Glutamatergic neuron (in vitro differentiated cells): ENCODE measurements at regions not wholly inside any gene's neighbourhood (a gene's known extent, or its start where the extent isn't known, plus 50 kb on each side); places are given as distances from the start of the nearest gene placed in this dataset.

Experiments used
- DNase-seq: peaks from one replicate; pipeline ENCODE4 v3.0.0; 2022
- H3K27ac Mint-ChIP-seq: one replicate; pipeline ENCODE4 v1.8.0; 2020; ENCODE audit warnings: mild to moderate bottlenecking, mixed read lengths, inconsistent platforms; ENCODE audit not compliant: unreplicated experiment
- H3K27me3 Mint-ChIP-seq: one replicate; pipeline ENCODE4 v1.8.0; 2020; ENCODE audit warnings: mild to moderate bottlenecking, moderate library complexity, mixed read lengths, inconsistent platforms; ENCODE audit not compliant: unreplicated experiment
- H3K36me3 Mint-ChIP-seq: one replicate; pipeline ENCODE4 v1.8.0; 2020; ENCODE audit warnings: mild to moderate bottlenecking, mixed read lengths, inconsistent platforms; ENCODE audit not compliant: unreplicated experiment
- H3K4me1 Mint-ChIP-seq: one replicate; pipeline ENCODE4 v1.8.0; 2020; ENCODE audit warnings: mild to moderate bottlenecking, low read depth, mixed read lengths, inconsistent platforms; ENCODE audit not compliant: unreplicated experiment
- H3K4me3 Mint-ChIP-seq: one replicate; pipeline ENCODE4 v1.8.0; 2020; ENCODE audit warnings: mild to moderate bottlenecking, mixed read lengths, inconsistent platforms; ENCODE audit not compliant: unreplicated experiment
- H3K9me3 Mint-ChIP-seq: one replicate; pipeline ENCODE4 v1.8.0; 2020; ENCODE audit warnings: mild to moderate bottlenecking, moderate library complexity, mixed read lengths, inconsistent platforms; ENCODE audit not compliant: unreplicated experiment
- TF ChIP-seq, protein P1 (sequence below): fragments of 200-600 bp; sonication (generic); IDR thresholded peaks from one replicate; pipeline ENCODE4 v1.5.0; 2021; ENCODE audit not compliant: partially characterized antibody, unreplicated experiment

GRCh38 chr18:30280861-30281470 lies 761.6 kb downstream of the DSC3 start:
- TF ChIP-seq, protein P1, sequence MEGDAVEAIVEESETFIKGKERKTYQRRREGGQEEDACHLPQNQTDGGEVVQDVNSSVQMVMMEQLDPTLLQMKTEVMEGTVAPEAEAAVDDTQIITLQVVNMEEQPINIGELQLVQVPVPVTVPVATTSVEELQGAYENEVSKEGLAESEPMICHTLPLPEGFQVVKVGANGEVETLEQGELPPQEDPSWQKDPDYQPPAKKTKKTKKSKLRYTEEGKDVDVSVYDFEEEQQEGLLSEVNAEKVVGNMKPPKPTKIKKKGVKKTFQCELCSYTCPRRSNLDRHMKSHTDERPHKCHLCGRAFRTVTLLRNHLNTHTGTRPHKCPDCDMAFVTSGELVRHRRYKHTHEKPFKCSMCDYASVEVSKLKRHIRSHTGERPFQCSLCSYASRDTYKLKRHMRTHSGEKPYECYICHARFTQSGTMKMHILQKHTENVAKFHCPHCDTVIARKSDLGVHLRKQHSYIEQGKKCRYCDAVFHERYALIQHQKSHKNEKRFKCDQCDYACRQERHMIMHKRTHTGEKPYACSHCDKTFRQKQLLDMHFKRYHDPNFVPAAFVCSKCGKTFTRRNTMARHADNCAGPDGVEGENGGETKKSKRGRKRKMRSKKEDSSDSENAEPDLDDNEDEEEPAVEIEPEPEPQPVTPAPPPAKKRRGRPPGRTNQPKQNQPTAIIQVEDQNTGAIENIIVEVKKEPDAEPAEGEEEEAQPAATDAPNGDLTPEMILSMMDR = peak; percentile 92
- Mint-ChIP-seq H3K27ac (no peak overlapping the region), H3K4me3 (no peak overlapping the region), H3K36me3 (no peaks in the 10 kb centered on the region), H3K9me3 (no peaks in the 10 kb centered on the region), H3K4me1 (peaks cover 3% of the 10 kb centered on the region), H3K27me3 (no peaks in the 10 kb centered on the region)
- DNase-seq = no peak

DNA sequence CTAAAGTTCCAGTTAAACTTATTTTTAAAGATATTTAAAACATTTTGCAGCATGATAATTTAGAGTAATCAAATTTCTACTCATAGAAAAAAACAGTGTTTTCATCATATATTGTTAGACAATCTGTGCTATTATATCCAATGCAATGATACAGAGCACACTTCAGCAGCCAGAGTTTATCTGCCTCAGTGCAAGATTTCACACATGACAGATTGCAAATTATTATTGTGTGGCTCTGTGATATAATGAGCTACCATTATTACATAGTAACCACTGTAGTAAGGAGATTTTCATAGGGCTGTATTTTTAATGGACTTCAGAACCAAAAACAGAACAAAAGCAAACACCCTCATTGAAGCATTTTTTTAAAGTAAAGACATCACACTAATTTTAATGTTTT lies 762.4 kb downstream of the DSC3 start:
- TF ChIP-seq, protein P1 = no peak
- no peak for DNase-seq
- H3K4me3 Mint-ChIP-seq = no peak overlapping the region
- no peaks in the 10 kb centered on the region for H3K9me3 Mint-ChIP-seq
- H3K4me1 Mint-ChIP-seq = peaks cover 3% of the 10 kb centered on the region
- no peaks in the 10 kb centered on the region for H3K27me3 Mint-ChIP-seq
- H3K36me3 Mint-ChIP-seq = no peaks in the 10 kb centered on the region
- H3K27ac Mint-ChIP-seq = no peak overlapping the region

DNA sequence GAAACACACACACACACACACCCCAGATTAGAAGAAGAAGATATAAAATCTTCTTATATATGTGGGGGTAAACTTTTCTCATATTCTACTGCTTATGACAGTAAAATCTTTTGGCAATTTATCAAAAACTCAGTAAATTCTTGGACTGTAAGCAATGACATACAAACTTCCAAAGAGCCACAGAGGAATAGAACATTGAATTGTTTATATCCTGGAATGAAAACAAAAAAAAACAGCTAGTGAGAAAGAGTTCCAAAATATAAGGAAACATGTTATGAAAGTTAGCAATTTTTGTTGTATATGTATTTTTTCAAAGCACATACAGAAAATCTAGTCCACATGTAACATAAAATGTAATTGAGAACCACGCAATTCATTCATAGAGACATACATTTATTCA lies 764.9 kb downstream of the DSC3 start:
- TF ChIP-seq, protein P1 = no peak
- Mint-ChIP-seq H3K4me1 (peaks cover 3% of the 10 kb centered on the region), H3K27me3 (no peaks in the 10 kb centered on the region), H3K36me3 (no peaks in the 10 kb centered on the region), H3K9me3 (no peaks in the 10 kb centered on the region), H3K4me3 (no peak overlapping the region), H3K27ac (no peak overlapping the region)
- no peak for DNase-seq

DNA sequence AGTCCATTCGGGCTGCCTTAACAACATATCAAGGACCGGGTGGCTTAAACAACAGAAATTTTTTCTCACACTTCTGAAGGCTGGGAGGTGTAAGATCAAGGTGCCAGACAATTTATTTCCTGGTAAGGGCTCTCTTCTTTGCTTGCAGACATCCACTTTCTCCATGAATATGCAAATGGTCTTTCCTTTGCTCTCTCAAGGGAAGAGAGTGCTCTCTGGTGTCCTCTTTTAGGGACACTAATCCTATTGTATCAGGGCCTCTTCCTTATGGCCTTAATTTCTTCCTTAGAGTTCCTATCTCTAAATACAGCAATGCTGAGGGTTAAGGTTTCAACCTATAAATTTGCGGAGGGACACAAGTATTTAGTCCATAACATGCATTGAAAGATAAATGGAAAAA lies 770.8 kb downstream of the DSC3 start:
- Mint-ChIP-seq H3K27ac (no peak overlapping the region), H3K36me3 (no peaks in the 10 kb centered on the region), H3K27me3 (no peaks in the 10 kb centered on the region), H3K4me3 (no peak overlapping the region), H3K4me1 (no peaks in the 10 kb centered on the region), H3K9me3 (no peaks in the 10 kb centered on the region)
- DNase-seq = no peak
- TF ChIP-seq, protein P1 = no peak

GRCh38 chr18:30265190-30265589 lies 777.4 kb downstream of the DSC3 start:
- Mint-ChIP-seq H3K4me1 (no peaks in the 10 kb centered on the region), H3K27me3 (no peaks in the 10 kb centered on the region), H3K36me3 (no peaks in the 10 kb centered on the region), H3K4me3 (no peak overlapping the region), H3K9me3 (no peaks in the 10 kb centered on the region), H3K27ac (no peak overlapping the region)
- no peak for DNase-seq
- TF ChIP-seq, protein P1 = no peak
